HEK293T (cell line): ENCODE measurements at regions not wholly inside any gene's neighbourhood (a gene's known extent, or its start where the extent isn't known, plus 50 kb on each side); places are given as distances from the start of the nearest gene placed in this dataset.

Experiments
- CTCF ChIA-PET: fragments of 350-600 bp; formaldehyde crosslinking; extraction: SDS; loops from one replicate; lab custom pipeline; 2021; ENCODE audit warnings: antibody characterized with exemption, inconsistent platforms; lab: Yijun Ruan, JAX
- POLR2A ChIA-PET: fragments of 350-600 bp; formaldehyde crosslinking; extraction: SDS; loops from one replicate; lab custom pipeline; 2020; ENCODE audit warnings: antibody characterized with exemption, inconsistent platforms; lab: Yijun Ruan, JAX
- DNase-seq: peaks from one replicate; pipeline ENCODE4 v3.0.0; 2012; ENCODE audit warnings: mixed read lengths; ENCODE audit errors: extremely low spot score
- ARNT ChIP-seq: fragments of 450-650 bp; IDR thresholded peaks from 2 replicates; pipeline ENCODE4 v1.6.1; 2017; ENCODE audit warnings: mild to moderate bottlenecking
- BHLHE40 ChIP-seq: fragments of 450-650 bp; IDR thresholded peaks from 2 replicates; pipeline ENCODE4 v1.6.1; 2016; ENCODE audit warnings: mild to moderate bottlenecking, moderate library complexity, borderline replicate concordance
- CTBP1 ChIP-seq: fragments of 450-650 bp; IDR thresholded peaks from 2 replicates; pipeline ENCODE4 v1.6.1; 2016; ENCODE audit warnings: borderline replicate concordance
- ELF4 ChIP-seq: fragments of 450-650 bp; IDR thresholded peaks from 2 replicates; pipeline ENCODE4 v1.6.1; 2017; ENCODE audit warnings: antibody characterized with exemption
- FOXA1 ChIP-seq: fragments of 450-650 bp; IDR thresholded peaks from 2 replicates; pipeline ENCODE4 v1.6.1; 2016; ENCODE audit warnings: mild to moderate bottlenecking
- FOXK2 ChIP-seq: fragments of 450-650 bp; IDR thresholded peaks from 2 replicates; pipeline ENCODE4 v1.6.1; 2016; ENCODE audit warnings: mild to moderate bottlenecking
- FOXM1 ChIP-seq: fragments of 450-650 bp; IDR thresholded peaks from 2 replicates; pipeline ENCODE4 v1.6.1; 2017; ENCODE audit warnings: mild to moderate bottlenecking, borderline replicate concordance
- HDGF ChIP-seq: fragments of 450-650 bp; IDR thresholded peaks from 2 replicates; pipeline ENCODE4 v1.6.1; 2017; ENCODE audit warnings: antibody characterized with exemption, borderline replicate concordance
- L3MBTL2 ChIP-seq: fragments of 450-650 bp; conservative IDR thresholded peaks from 2 replicates; pipeline ENCODE4 v1.6.1; 2016; ENCODE audit warnings: mild to moderate bottlenecking
- LEF1 ChIP-seq: fragments of 450-650 bp; IDR thresholded peaks from 2 replicates; pipeline ENCODE4 v1.6.1; 2017; ENCODE audit warnings: mild to moderate bottlenecking, borderline replicate concordance
- NFRKB ChIP-seq: fragments of 450-650 bp; IDR thresholded peaks from 2 replicates; pipeline ENCODE4 v1.6.1; 2016; ENCODE audit warnings: mild to moderate bottlenecking, moderate library complexity
- SP1 ChIP-seq: fragments of 450-650 bp; IDR thresholded peaks from 2 replicates; pipeline ENCODE4 v1.6.1; 2017
- SUZ12 ChIP-seq: fragments of 450-650 bp; IDR thresholded peaks from 2 replicates; pipeline ENCODE4 v1.6.1; 2016; ENCODE audit warnings: mild to moderate bottlenecking
- TARDBP ChIP-seq: fragments of 450-650 bp; IDR thresholded peaks from 2 replicates; pipeline ENCODE4 v1.6.1; 2016
- ZNF384 ChIP-seq: fragments of 450-650 bp; IDR thresholded peaks from 2 replicates; pipeline ENCODE4 v1.6.1; 2016
- TF ChIP-seq, protein P1 (sequence below): fragments of 450-650 bp; IDR thresholded peaks from 2 replicates; pipeline ENCODE4 v1.6.1; 2016

DNA sequence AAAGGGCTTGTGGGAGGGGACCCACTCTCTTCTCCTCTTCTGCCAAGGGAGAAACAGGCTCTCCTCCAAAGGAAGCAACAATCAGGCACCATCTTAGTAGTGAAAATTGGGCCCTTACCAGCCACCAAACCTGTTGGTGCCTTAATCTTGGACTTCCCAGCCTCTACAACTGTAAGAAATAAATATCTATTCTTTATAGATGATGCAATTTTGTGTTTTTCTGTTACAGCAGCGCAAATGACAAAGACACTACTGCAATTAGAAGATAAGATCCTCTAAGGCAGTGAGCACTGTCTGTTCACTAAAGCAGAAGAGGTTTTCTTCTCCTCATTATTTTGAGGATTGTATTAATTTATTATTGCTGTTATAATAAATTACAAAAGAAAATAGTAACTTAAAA lies 691.4 kb upstream of the CCDC179 start:
- TF ChIP-seq LEF1 (no peak), BHLHE40 (no peak), ARNT (no peak), SUZ12 (no peak), NFRKB (no peak)
- POLR2A ChIA-PET: no interaction called here

DNA sequence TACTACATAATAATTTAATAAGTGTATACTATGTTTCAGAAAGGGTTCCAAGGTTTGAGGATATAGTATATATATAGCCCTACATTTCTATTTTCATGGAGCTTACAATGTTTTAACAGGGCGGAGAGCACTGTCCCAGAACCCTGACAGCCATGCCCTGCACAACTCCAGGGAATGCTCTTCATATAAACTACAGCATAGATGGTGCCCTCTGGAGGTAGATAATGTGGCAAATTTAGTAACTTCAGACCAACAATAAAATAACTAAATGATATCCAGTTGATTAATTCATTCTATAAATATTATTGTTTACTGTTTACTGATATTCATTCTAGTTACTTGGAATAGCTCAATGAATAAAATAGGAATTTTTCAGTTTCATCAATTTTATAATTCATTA lies 693.7 kb upstream of the CCDC179 start:
- DNase-seq: no peak
- ChIA-PET CTCF (interaction anchor here (0.6 kb wide), 1 partner anchor 1483 kb away, joined by 5 read pairs; no protein-coding TSS in a partner anchor), POLR2A (no interaction called here)
- TF ChIP-seq ARNT: no peak
- no peak for TF ChIP-seq FOXM1
- TF ChIP-seq FOXA1: no peak
- TF ChIP-seq HDGF: no peak
- no peak for TF ChIP-seq TARDBP
- TF ChIP-seq SUZ12: no peak
- no peak for TF ChIP-seq ELF4
- no peak for TF ChIP-seq NFRKB
- no peak for TF ChIP-seq FOXK2
- no peak for TF ChIP-seq SP1
- TF ChIP-seq, protein P1, sequence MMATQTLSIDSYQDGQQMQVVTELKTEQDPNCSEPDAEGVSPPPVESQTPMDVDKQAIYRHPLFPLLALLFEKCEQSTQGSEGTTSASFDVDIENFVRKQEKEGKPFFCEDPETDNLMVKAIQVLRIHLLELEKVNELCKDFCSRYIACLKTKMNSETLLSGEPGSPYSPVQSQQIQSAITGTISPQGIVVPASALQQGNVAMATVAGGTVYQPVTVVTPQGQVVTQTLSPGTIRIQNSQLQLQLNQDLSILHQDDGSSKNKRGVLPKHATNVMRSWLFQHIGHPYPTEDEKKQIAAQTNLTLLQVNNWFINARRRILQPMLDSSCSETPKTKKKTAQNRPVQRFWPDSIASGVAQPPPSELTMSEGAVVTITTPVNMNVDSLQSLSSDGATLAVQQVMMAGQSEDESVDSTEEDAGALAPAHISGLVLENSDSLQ: no peak
- TF ChIP-seq LEF1: no peak
- TF ChIP-seq CTBP1: no peak
- no peak for TF ChIP-seq L3MBTL2

More for the DNA sequence above, 691.4 kb upstream of the CCDC179 start:
- DNase-seq: no peak
- CTCF ChIA-PET: no interaction called here

DNA sequence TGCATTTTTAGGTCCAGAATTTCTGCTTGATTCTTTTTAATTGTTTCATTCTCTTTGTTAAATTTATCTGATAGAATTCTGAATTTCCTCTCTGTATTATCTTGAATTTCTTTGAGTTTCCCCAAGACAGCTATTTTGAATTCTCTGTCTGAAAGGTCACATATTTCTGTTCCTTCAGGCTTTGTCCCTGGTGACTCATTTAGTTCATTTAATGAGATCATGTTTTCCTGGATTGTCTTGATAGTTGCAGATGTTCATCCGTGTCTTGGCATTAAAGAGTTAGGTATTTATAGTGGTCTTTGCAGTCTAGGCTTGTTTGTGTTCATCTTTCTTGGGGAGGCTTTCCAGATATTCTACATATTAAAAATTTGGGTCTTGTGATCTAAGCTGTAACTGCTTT lies 694.8 kb upstream of the CCDC179 start:
- ChIA-PET CTCF (no interaction called here), POLR2A (no interaction called here)
- no peak for TF ChIP-seq CTBP1
- no peak for TF ChIP-seq L3MBTL2
- no peak for TF ChIP-seq FOXK2
- TF ChIP-seq LEF1: no peak
- TF ChIP-seq ARNT: no peak
- TF ChIP-seq BHLHE40: no peak
- TF ChIP-seq FOXA1: no peak
- TF ChIP-seq, protein P1: no peak
- no peak for TF ChIP-seq FOXM1
- no peak for TF ChIP-seq HDGF
- TF ChIP-seq SP1: no peak
- no peak for TF ChIP-seq ZNF384
- TF ChIP-seq TARDBP: no peak
- no peak for TF ChIP-seq SUZ12
- no peak for TF ChIP-seq ELF4
- TF ChIP-seq NFRKB: no peak
- DNase-seq: no peak

DNA sequence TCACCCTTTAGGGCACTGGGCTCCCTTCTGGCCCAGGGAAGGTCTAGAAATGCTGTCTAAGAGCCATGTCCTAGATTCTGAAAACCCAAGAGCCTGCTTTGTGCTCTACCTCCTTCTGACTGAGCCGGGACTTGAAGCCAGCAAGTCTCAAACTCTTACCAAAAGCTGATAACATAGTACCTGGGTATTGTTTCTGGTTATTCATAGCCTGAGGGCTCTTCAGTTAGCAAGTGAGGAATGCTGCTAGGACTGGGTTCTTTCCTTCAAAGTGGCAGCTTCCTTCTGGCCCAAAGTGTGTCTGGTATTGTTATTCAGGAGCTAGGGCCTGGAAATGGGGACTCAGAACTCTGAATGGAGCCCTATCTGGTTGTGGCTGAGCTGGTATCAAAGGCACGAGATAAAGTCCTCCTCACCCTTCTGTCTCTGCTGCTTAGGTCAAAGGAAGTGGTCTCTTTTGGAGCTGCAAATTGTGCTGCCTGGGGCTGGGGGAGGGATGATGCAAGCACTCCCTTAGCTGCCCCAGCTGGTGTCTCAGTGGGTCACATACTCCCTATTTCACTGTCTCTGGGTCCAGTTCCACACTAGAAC lies 696.0 kb upstream of the CCDC179 start:
- CTCF ChIA-PET: no interaction called here
- POLR2A ChIA-PET: no interaction called here

DNA sequence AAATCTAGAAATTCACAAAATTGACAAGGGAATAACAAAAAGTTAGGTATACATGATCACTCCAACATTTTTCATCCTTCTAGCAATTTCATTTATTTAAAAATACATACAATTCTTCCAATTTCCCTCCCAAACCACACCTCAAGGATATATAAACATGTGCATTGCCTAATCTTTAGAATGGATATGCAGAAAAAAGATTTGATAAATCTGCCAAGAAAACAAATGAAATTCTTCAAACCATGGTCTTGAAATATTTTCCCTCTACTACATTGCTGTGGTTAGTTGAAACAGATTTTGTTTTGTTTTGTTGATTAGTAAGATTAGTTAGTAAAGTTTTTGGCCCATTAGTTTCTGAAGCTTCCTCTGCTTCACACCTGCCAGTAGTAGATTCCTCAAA lies 703.3 kb upstream of the CCDC179 start:
- POLR2A ChIA-PET: no interaction called here
- TF ChIP-seq NFRKB (no peak), HDGF (no peak), CTBP1 (no peak), FOXK2 (no peak), LEF1 (no peak)
- TF ChIP-seq, protein P1: no peak
- DNase-seq: no peak
- CTCF ChIA-PET: no interaction called here

More for the DNA sequence above, 696.0 kb upstream of the CCDC179 start:
- DNase-seq: no peak
- no peak for TF ChIP-seq ARNT
- no peak for TF ChIP-seq FOXA1
- no peak for TF ChIP-seq BHLHE40
- no peak for TF ChIP-seq FOXM1
- TF ChIP-seq NFRKB: no peak
- no peak for TF ChIP-seq L3MBTL2
- no peak for TF ChIP-seq ELF4
- TF ChIP-seq, protein P1: no peak
- TF ChIP-seq LEF1: no peak
- no peak for TF ChIP-seq ZNF384
- TF ChIP-seq SP1: no peak
- no peak for TF ChIP-seq TARDBP
- TF ChIP-seq HDGF: no peak
- no peak for TF ChIP-seq SUZ12
- no peak for TF ChIP-seq FOXK2
- TF ChIP-seq CTBP1: no peak

DNA sequence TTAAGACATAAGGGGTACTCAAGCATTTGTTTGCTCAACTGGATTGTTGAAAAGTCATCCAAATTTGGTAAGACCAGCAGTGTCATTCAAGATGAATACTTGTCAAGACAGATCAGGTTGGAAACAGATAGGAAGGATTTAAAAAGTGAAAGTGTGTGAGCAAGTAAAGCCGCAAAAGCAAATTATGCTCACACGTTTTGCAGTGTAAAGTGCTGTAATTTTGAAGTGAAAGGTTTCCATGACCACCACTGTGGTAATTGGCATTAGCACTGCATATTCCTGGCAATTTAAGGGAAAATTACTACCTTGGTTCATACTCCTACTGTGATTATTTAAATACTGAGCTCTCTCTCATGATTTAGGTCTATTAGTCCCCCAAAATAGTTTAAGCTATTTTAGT lies 704.1 kb upstream of the CCDC179 start:
- ChIA-PET CTCF (no interaction called here), POLR2A (no interaction called here)
- DNase-seq: no peak
- TF ChIP-seq ARNT: no peak
- no peak for TF ChIP-seq FOXA1
- no peak for TF ChIP-seq L3MBTL2
- TF ChIP-seq BHLHE40: no peak
- no peak for TF ChIP-seq FOXK2
- TF ChIP-seq ELF4: no peak
